ENCODE measurements at regions not wholly inside any gene's neighbourhood (a gene's known extent, or its start where the extent isn't known, plus 50 kb on each side); places are given as distances from the start of the nearest gene placed in this dataset.

GRCh38 chr2:7627583-7627982 lies 710.4 kb downstream of the RNF144A start:
- TF ChIP-seq CTCF (IDR thresholded peaks at IDR 0.05; ENCODE audit: poor library complexity, severe bottlenecking) (no peak), EP300 (conservative IDR thresholded peaks at IDR 0.05; ENCODE audit: poor library complexity, severe bottlenecking) (no peak)
- TF ChIP-seq, protein P1, sequence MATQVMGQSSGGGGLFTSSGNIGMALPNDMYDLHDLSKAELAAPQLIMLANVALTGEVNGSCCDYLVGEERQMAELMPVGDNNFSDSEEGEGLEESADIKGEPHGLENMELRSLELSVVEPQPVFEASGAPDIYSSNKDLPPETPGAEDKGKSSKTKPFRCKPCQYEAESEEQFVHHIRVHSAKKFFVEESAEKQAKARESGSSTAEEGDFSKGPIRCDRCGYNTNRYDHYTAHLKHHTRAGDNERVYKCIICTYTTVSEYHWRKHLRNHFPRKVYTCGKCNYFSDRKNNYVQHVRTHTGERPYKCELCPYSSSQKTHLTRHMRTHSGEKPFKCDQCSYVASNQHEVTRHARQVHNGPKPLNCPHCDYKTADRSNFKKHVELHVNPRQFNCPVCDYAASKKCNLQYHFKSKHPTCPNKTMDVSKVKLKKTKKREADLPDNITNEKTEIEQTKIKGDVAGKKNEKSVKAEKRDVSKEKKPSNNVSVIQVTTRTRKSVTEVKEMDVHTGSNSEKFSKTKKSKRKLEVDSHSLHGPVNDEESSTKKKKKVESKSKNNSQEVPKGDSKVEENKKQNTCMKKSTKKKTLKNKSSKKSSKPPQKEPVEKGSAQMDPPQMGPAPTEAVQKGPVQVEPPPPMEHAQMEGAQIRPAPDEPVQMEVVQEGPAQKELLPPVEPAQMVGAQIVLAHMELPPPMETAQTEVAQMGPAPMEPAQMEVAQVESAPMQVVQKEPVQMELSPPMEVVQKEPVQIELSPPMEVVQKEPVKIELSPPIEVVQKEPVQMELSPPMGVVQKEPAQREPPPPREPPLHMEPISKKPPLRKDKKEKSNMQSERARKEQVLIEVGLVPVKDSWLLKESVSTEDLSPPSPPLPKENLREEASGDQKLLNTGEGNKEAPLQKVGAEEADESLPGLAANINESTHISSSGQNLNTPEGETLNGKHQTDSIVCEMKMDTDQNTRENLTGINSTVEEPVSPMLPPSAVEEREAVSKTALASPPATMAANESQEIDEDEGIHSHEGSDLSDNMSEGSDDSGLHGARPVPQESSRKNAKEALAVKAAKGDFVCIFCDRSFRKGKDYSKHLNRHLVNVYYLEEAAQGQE (IDR thresholded peaks at IDR 0.05; ENCODE audit: borderline replicate concordance), result no peak

Measured in neural cell (in vitro differentiated cells).